ENCODE measurements at regions not wholly inside any gene's neighbourhood (a gene's known extent, or its start where the extent isn't known, plus 50 kb on each side); places are given as distances from the start of the nearest gene placed in this dataset.
A peak's percentile ranks its signal among the peaks of the same experiment; 100 is the strongest.
"Not testable (repeated sequence)": the region's sequence is repeated elsewhere in the genome, so short reads cannot be mapped to it uniquely, and the experiment has no call there.

DNA sequence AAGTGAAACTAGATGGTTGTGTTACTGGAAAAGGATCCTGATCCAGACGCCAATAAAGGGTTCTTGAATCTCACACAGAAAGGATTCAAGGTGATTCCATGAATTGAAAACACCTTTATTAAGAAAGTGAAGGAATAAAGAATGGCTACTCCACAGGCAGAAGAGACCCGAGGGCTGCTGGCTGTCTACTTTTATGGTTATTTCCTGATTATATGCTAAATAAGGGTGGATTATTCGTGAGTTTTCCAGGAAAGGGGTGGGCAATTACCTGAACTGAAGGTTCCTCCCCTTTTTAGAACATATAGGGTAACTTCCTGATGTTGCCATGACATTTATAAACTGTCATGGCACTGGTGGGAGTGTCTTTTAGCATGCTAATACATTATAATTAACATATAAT lies 50.9 kb upstream of the WARS2 start:
- no peak for DNase-seq (ENCODE audit: low spot score)
- intact Hi-C loops (cut with DNase I), result no loop called here

DNA sequence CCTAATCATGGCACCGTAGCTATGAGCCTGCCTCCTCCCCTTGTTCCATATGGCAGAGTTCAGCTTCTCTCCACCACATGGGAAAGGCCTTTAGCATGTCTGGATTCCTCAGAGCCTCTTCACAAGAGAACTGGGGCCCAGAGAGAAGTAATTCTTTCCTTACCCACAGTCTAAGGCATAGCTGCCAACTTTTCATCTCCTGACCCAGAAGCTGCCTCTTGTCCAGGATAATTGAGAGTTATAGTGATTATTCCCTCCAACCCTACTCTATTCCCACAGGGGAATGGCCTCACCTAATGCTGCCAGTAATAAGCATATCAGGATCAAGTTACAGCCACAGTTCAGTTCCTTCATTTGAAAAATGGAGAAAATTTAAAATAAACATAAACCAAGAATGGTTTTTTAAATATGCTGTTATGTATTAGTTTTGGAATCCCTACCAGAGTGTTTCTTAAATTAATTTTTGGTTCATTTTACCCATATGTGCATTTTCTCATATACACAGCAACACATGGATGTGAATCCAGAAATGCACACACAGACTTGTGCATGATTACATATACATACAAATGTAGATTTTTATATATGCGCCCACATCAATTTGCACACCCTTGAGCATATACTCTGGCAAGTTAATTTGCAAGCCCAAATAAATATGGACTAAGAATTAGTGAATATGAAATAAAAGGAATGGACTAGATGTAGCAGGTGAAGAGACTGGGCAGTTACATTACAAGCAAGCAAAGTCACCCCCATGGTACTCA lies 63.9 kb upstream of the WARS2 start:
- ATAC-seq (no peak), DNase-seq (ENCODE audit: low spot score) (no peak)
- intact Hi-C loops (cut with DNase I), result no loop called here

More for the DNA sequence above, 50.9 kb upstream of the WARS2 start:
- ATAC-seq, result no peak

DNA sequence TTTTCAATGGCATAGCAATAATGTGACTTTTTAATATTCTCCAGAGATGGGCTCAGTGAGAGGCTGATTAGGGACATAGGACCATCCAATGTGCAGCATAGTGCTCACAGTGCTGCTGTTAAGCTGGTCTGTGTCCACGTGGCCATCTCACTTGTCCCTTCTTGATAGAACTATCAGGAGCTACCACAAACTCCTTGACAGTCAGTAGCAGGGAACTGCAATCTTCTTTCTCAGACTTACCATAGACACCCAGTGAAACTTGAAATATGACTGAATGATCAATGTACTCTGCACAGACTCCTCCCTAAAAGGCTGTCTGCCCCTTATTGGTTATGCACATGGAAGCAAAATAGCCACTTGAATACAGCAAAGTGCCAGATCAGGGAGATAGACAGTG lies 64.5 kb upstream of the WARS2 start:
- intact Hi-C loops (cut with DNase I), result no loop called here
- DNase-seq (ENCODE audit: low spot score) (no peak), ATAC-seq (no peak)

DNA sequence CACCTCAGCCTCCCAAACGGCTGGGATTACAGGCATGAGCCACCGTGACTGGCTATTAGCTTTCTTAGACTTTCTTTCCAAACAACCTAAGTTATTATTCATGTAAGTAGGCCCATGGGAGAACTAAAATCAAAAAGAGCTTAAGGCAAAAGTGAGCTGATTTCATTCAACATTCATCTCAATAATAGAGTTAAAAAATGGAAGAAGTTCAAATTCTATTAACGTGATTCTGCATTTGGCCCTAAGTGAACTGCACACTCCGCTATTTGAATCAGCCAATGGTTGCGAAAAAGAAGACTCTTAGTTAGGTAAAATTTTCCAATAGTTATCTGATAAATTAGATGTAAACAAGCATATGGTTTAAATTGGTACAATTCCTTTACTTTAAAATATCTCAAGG lies 68.6 kb upstream of the WARS2 start:
- DNase-seq (ENCODE audit: low spot score) (no peak), ATAC-seq (no peak)
- intact Hi-C loops (cut with DNase I), result no loop called here

DNA sequence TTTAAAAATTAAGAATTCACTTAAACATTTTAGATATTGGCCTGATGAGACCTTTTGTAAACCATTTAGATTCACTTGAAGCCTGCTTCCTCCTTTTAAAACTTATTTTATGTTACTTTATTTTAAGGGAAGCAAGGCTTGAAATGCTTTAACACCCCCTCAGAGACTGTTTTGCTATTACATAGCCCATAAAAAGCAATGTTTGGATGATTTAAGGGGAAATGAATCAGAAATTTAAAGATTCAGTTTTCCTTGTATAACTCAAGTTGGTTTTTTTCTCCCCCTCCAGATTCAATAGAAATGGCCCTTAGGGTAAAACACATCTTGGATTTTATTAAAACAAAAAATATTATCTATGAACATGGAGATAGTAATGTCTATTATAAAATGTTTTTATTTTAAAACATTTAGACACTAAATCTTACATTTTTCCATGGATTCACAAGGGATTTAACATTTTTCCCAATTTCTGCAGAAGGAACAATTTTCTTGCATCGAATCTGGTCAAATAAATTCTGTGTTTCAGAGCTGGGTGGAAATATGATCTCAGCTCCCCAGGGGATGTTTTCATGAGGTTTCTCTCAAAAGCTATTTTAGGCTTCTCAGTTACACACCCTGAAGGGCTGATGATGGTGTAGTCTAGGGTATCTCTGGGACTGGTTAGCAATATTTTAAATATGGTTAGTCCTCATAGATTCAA lies 69.3 kb upstream of the WARS2 start:
- intact Hi-C loops (cut with DNase I), result no loop called here
- ATAC-seq (peak; percentile 83), DNase-seq (ENCODE audit: low spot score) (no peak)

DNA sequence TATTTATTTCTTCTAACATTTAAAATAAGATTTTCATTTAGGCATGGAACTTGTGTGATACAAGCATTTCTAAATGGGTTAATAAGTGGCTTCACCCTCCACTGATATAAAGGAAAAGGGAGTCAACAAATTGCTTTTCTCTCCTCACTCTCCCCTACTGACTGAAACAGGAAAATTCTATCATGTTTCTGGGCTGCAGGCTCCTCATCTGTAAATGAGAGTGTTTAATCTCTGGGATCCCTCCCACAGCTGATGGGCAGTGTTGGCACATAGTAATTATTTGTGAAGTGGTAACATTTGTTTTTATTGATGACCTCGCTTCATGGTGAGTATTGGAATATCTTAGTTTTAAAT lies 69.8 kb upstream of the WARS2 start:
- intact Hi-C loops (cut with DNase I), result no loop called here
- ATAC-seq (no peak), DNase-seq (ENCODE audit: low spot score) (no peak)

DNA sequence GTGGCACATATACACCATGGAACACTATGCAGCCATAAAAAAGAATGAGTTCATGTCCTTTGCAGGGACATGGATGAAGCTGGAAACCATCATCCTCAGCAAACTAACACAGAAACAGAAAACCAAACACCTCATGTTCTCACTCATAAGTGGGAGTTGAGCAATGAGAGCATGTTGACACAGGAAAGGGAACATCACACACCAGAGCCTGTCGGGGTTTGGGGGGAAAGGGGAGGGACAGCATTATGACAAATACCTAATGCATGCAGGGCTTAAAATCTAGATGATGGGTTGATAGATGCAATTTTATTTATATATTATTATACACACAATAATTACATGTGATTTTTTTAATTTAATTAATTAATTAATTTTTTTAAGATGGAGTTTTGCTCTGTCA lies 72.8 kb upstream of the WARS2 start:
- ATAC-seq; intact Hi-C loops (cut with DNase I): not testable (repeated sequence)

DNA sequence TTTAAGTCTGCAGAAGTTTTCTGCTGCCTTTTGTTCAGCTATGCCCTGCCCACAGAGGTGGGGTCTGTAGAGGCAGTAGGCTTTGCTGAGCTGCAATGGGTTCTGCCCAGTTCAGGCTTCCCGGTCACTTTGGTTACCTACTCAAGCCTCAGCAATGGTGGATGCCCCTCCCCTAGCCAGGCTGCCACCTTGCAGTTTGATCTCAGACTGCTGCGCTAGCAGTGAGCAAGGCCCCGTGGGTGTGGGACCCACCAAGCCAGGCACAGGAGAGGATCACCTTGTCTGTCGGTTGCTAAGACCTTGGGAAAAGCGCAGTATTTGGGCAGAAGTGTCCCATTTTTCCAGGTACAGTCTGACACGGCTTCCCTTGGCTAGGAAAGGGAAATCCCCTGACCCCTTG lies 74.5 kb upstream of the WARS2 start:
- DNase-seq (ENCODE audit: low spot score); ATAC-seq; intact Hi-C loops (cut with DNase I): not testable (repeated sequence)

More for the DNA sequence above, 72.8 kb upstream of the WARS2 start:
- DNase-seq (ENCODE audit: low spot score), result not testable (repeated sequence)

DNA sequence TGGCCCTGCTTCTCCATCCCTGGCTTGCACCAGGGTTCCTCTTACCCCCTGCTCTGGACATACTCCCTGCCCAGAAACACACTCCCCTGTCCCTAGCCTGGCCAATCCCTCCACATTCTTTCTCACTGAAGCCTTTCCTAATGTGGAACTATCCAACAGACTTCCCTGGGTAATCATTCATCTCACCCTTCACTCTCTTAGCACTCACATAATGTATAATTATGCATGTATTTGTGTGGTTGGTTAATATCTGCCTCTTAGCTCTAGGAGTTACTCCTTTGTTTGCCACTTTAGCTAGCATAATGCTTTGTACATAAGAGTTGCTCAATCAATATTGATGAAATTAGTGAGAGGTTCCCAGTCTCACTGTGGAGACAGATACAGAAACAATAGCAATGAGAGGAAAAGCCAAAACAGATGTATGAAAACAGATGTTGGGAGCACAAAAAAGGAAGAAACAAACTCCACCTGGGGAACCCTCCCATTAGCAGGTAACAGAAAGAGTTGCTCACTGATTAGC lies 76.9 kb upstream of the WARS2 start:
- DNase-seq (ENCODE audit: low spot score), result no peak
- no peak for ATAC-seq
- intact Hi-C loops (cut with DNase I), result no loop called here

DNA sequence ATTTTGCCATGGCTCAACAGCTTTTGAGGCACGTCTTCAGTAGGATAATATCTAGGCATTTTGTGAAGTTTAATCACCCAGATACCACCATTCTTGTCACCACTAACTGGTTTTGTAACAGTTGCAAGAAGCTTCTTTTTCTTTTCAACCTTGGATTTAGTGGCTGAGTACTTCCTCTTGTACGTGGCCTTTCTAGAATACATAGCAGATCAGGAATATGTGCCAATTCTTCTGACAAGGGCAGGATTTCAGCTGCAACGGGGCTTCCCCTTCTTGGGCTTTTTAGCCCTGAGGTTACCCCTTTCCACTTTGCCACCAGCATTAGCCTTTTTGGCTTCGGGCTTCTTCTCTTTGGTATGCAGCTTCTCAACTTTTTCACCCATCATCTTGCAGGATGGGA lies 79.3 kb upstream of the WARS2 start:
- DNase-seq (ENCODE audit: low spot score), result no peak
- intact Hi-C loops (cut with DNase I), result no loop called here

DNA sequence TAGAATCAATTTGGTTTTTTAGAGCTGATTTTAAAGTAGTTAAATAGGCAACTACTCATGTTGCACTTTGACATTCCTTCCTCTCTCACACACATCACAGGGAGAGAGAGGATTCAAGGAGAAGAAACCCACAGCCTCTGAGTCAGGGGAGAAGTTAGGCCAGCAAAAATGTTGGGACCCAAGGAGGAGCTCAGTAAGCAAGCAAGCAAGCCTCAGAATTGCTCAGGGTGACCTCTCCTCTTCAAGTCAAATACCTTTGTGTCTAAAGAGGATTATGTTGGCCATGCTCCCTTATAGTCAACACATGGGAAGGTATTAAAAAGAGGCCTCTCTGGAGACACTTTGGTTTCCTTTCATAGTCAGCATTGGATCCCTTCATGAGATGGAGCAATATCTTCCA lies 80.5 kb upstream of the WARS2 start:
- intact Hi-C loops (cut with DNase I), result no loop called here
- DNase-seq (ENCODE audit: low spot score), result no peak
- peak; percentile 76 for ATAC-seq

More for the DNA sequence above, 79.3 kb upstream of the WARS2 start:
- no peak for ATAC-seq

DNA sequence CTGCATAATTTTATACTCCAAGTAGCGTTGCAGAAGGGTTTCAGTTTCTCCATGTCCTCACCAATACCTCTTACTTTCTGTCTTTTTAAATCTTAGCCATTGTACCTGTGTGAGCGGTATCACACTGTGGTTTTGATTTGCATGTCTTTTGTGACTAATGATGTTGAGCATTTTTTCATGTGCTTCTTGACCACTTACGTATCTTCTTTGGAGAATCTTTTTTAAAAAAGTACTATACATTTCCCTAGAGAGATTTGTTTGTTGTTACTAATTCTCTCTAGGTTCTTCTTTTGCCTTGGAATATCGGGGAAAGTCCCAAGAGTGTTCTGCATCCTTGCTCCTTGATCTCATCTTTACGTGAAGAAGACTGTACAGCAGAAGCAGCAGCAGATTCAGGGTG lies 81.8 kb upstream of the WARS2 start:
- ATAC-seq (no peak), DNase-seq (ENCODE audit: low spot score) (no peak)
- intact Hi-C loops (cut with DNase I), result no loop called here

DNA sequence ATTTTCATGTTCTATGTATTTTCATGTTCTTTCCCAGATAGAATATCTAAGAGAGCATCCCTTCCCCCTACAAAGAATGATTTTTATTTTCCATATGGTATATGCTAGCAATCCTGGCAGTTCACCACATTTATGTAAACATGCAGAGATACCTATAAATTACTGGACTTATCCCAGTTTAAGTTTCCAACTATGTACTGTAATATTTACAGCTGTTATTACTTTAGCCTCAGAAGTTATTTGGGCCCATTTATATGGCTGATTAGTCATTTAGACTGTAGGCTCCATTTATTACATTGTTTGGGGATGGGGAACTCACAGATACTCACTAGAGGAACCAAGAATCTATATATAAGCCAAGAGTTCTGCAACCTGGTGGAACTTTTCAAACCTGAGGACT lies 84.8 kb upstream of the WARS2 start:
- no peak for DNase-seq (ENCODE audit: low spot score)
- intact Hi-C loops (cut with DNase I), result no loop called here
- no peak for ATAC-seq

DNA sequence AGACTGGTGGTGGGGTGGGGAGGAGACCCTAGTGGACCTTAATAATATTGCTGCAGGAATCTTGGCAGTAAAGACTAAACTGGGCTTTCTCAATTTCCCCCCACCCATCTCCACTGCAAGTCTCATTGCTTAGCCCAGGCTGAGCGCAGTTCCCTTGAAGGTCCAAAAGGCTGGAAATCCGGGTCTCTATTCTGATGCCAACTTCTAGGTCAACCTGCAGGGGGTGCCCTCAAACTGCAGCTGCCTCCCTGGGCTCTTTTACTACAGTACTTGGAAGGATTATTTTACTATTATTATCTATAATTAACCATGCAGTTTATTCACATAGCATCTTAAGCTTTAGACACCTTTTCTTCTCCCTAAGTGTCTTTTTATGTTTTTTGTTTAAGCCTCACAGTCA lies 85.4 kb upstream of the WARS2 start:
- no peak for DNase-seq (ENCODE audit: low spot score)
- ATAC-seq, result no peak
- intact Hi-C loops (cut with DNase I), result no loop called here

DNA sequence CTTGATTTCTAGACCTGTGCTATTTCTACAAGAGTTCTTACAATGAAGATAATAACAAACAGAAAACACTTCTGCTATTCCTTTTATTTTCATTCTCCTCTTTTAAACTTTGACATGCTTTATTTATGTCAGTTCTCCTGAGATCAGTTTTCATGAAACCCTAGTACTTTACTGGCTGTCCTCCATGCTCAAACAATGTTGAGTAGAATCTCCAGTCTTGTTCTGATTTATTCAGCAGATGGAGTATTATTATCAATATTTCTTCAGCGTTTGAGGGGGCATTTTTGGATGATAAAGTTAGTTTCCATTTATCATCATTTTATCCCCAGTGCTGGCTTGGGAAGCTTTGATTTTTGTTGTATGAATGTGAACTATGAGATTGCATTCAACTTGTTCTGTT lies 85.9 kb upstream of the WARS2 start:
- no peak for DNase-seq (ENCODE audit: low spot score)
- intact Hi-C loops (cut with DNase I), result no loop called here
- no peak for ATAC-seq

DNA sequence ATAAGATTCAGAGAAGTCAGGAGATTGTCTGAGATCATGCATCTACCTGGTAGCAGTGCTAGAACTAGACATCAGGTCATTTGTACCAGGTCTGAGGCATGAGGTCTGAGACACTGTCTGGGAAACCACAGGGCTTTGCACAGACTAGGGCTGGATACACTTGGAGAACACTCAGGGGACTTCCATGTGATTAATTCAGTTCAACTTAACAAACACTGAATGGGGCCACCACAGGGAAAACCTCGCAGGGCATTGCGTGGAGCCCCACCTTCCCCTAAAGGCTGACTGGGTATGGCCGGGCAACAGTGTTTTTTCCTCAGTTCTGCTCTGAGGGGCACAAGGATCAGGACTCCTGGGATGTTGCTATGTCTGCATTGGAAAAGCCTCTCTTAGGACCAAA lies 86.5 kb upstream of the WARS2 start:
- intact Hi-C loops (cut with DNase I), result no loop called here
- DNase-seq (ENCODE audit: low spot score) (no peak), ATAC-seq (peak; percentile 28)

DNA sequence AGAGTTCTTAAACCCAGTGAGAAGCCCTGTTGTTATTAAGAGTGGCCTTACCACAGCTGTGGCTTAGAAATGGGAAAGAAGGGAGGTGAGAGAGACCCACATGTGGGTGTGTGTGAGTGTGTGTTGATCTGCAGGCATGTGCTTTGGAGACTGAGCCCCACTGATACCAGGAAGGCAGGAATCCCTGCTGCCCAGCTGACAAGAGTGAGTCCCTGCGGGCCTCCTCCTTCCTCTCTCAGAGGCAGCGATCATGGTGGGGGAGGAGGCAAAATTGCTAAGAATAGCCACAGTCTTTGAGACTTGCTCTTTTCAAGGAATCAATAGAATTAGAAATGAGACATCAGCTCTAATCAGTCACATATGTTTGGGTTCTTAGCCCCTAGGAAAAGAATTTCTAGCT lies 87.0 kb upstream of the WARS2 start:
- DNase-seq (ENCODE audit: low spot score) (no peak), ATAC-seq (no peak)
- intact Hi-C loops (cut with DNase I), result no loop called here

DNA sequence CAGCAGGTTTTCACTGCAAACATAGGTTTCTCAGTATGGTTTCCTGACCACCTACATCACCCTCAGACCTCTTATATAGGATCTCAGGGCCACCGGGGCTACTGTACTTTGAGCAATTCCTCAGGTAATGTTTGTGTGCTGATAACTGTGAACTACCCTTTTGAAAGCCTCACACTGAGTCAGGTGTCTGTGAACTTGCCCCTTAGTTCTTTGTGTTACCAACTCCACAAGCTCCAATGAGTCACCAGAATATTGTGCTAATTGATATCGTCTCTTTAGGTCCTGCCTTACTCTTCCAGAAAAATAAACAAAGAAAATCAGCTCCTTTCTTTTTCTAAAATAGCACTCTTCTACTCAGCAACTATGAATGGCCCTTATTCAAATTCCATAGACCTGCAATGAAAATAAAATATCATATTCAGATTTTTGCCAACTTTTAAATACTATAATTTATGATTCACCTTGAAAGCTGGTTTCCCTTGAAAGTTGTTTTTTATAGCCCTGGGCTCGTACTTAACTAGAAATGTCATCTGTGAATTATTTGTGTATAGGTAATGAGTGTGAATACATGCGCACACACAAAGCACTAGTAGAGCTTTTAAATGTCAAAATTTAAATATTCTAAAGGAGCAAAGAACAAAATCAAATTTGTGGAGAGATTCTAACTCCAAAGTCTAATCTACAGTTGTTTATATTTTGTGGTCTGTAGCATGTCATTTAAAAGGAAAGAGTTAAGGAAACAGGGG lies 88.1 kb upstream of the WARS2 start:
- intact Hi-C loops (cut with DNase I), result no loop called here
- ATAC-seq (no peak), DNase-seq (ENCODE audit: low spot score) (no peak)

DNA sequence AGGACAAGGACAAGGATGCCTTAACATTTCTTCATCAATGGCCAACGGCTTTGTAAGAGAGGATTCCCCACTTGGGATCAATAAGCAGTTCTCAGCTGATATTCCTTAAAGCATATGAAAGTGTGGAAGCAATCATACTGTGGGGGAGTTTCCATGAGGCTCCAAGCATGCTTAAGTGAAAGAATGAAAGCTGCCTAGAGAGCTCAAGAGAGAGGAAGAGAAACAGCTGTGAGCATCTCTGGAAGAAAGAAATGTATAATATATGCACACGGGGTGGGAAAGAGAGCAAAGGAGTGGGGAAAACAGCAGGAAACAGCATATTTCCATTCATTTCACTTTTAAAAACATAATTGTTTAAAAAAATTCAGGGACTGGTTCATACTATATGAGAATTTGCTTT lies 94.7 kb upstream of the WARS2 start:
- intact Hi-C loops (cut with DNase I), result no loop called here
- ATAC-seq (no peak), DNase-seq (ENCODE audit: low spot score) (no peak)

DNA sequence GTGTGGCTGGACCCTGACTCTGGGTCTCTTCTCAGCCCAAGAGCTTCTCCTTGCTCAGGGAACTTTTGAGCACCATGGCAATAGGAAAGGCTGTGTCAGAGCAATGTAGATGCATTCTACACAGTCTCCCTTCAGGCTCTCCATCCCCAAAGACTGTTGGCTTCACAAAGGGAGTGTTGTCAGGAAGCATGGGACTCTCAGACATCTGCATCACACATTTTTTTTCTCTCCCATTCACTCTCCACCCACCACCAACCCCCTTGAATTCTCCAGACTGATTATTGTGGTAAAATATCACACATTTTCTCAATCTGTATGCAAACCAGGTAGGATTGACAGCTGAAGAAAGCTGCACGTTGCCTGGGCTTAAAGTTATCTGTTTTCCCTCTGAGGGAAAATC lies 105.4 kb upstream of the WARS2 start:
- intact Hi-C loops (cut with DNase I), result no loop called here
- ATAC-seq (no peak), DNase-seq (ENCODE audit: low spot score) (no peak)
